ENCODE measurements at regions not wholly inside any gene's neighbourhood (a gene's known extent, or its start where the extent isn't known, plus 50 kb on each side); places are given as distances from the start of the nearest gene placed in this dataset.

- TF ChIP-seq POLR2A (IDR thresholded peaks at IDR 0.05; ENCODE audit: low read depth): no peak
- TF ChIP-seq CTCF (IDR thresholded peaks at IDR 0.05): no peak
Observed at GRCh38 chr11:88402784-88403183, 65.2 kb upstream of the CTSC start.

Data from esophagus muscularis mucosa (tissue), 3 donors.